LHCN-M2 (cell line): ENCODE measurements at regions not wholly inside any gene's neighbourhood (a gene's known extent, or its start where the extent isn't known, plus 50 kb on each side); places are given as distances from the start of the nearest gene placed in this dataset.

ENCODE experiments used
- DNase-seq: peaks from one replicate; pipeline ENCODE4 v3.0.0-alpha.2; 2012; ENCODE audit warnings: low read depth

DNA sequence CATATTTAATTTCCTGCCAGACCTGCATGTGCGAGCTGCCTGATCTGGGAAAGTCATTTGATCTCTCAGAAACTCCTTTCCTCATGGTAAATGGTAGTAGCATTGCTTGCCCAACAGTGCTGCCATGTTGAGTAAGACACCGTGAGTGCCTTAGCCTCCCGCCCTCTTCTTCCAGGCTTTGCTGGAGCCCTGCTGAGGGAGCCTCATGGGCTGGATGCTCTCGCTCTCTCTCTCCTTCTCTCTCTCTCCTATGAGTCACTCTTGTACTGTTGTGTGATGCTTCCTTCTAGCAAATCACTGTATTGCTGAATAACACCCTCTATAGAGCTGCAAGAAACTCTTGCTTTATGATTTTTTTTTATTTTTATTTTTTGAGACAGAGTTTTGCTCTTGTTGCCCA, 365.5 kb downstream of the UQCRFS1 start:
- DNase-seq = peak; percentile 51

- DNase-seq = no peak
Measured at GRCh38 chr19:28846094-28846812, 366.7 kb downstream of the UQCRFS1 start.

DNA sequence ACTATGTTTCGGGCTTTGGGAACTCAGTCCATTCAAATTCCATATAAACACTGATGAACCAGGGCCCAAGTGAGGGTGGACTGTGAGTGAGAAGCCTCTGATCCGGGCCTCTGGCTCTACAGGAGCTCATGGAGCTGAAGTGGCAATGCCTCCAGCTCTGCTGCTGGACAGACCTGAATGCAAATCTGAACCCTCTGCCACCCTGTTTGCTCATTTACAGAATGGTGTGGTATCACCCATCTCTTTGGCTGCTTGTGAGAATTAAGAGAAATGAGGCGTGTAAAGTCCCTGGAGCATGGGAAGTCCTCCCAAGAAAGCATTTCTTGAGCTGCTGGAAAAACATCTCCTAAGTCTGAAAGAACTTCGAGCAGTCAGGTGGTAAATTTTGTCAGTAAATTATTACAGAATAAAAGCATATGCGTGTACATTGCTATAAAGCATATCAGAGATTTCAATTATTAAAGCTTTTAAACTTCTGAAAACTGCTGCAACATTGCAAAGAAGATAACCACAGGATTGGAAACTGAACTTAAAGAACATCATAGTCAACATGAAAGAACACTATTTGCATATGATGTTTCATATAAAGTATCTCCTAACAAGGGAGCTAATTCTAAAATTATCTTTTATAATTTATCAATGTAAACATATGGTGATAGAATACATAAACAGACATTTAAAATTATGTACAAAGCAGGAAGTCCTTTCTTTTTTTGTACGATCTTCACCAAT, 369.0 kb downstream of the UQCRFS1 start:
- DNase-seq = no peak

DNA sequence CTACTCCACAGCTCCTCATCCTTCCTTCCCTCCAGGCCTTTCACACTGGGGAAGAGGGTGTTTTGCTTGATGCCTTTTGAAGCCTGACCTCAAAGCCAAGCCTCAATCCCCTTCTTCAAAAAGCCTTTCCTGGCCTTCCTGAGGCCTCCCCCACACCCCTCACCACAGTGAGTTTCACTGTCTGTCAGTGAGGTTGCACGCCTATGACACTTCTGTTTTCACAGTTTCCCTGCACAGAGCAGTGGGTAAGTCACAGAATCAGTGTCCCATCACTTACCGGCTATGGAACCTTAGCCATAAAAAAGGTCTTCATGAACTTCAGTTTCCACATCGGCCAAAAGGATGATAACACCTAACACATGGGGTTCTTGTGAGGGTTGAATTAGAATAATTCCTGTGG, 371.4 kb downstream of the UQCRFS1 start:
- no peak for DNase-seq

- no peak for DNase-seq
Measured at GRCh38 chr19:28840891-28841290, 372.1 kb downstream of the UQCRFS1 start.

- DNase-seq = no peak
Measured at GRCh38 chr19:28839455-28839854, 373.5 kb downstream of the UQCRFS1 start.

- no peak for DNase-seq
Measured at GRCh38 chr19:28838909-28839308, 374.0 kb downstream of the UQCRFS1 start.

DNA sequence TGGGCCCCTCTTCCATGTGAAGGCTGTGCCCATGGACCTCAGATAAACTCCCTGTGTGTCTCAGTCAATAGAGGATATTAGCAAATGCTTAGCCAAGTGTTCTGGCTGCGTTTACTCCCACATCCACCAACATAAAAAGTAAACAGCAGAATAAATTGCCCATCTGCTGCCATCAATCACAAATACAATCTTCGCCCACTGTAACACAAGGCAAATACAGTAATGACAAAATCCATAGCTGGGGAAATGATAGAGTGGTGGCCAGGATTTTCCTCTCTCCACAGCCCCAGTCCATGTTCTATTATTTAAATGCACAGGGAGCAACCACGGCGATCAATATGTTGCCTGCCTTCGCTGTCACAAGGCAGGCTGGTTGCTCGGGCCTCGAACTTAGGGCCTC, 376.5 kb downstream of the UQCRFS1 start:
- peak; percentile 36 for DNase-seq

DNA sequence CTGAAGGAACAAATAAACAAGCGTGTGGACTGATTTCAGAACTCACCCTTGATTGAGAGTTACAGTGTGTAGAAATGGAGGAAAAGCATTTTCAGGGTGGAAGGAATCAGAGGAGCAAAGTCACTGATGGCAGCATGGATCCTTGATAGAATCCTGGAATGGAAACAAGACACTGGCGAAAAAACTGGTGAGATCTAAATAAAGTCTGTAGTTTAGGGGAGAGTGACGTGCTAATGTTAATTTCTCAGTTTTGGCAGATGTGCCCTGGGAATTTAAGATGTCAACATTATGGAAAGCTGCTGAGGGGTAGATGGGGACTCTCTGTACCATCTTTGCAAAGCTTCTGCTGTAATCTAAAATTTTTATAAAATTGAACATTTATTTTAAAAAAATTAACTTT, 378.0 kb downstream of the UQCRFS1 start:
- no peak for DNase-seq

DNA sequence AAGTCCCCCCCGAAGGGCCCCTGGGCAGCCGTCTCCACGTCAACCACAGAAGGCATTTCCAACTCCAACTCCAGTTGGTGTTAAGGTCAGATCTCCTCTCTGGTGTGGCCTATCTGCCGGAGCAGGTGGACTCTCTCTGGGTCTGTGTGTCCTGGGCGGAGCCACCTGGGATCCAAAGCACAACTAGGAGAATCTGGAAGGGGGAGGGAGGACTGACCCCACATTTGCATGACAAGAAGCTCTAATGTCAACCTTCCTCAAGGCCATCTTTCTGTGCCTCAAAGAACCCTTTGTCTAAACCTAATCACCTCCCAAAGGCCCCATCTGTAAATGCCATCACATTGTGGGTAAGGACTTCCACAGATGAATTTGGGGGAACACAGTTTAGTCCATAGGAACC, 381.5 kb downstream of the UQCRFS1 start:
- no peak for DNase-seq

DNA sequence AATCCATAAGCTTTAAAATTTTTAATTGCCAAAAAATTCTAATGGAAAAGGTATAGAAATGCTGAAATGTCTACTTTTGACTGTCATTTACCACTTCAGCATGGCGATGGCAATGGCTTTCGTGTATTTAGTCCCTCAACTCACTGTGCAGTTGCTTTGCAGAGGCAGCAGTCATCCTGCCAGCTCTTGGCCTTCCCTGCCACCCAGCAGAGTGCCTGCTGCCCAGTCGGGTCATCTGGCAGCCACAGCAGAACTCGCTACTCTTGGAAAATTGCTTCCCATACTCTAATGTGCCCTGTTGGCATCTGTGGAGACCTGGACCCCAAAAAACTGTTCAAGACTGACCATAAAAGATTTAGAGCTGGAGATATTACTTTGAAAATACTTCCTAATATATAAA, 383.2 kb downstream of the UQCRFS1 start:
- DNase-seq = no peak

- DNase-seq = no peak
Measured at GRCh38 chr19:28829359-28829758, 383.6 kb downstream of the UQCRFS1 start.

DNA sequence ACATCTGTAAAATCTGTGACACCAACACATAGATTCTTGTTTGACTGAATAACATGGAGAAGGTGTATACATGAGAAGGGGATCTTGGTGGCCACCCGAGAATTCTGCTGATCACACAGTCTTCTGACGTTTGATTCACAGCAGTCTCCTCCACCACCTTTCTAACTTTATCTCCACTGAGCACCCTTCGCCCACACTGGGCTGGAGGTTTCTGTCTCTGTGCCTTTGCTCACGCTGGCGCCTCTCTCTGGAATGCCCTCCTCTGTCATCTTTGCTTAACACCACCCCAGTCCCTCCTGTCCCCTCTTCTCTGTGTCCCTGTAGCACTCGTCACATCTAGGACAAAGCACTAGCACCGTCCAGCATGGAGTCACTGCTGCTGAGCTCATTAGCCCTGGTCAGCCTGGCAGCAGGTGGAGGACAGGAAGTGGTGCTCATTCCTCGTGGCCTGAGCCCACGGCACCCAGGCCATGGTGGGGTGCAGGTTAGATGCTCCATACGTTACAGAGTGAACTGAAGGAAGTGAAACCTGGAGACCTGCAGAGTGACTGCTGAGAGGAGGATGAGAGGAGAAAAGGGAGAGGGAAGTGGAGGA, 384.6 kb downstream of the UQCRFS1 start:
- DNase-seq = no peak

GRCh38 chr19:28827382-28827781, 385.6 kb downstream of the UQCRFS1 start:
- no peak for DNase-seq

DNA sequence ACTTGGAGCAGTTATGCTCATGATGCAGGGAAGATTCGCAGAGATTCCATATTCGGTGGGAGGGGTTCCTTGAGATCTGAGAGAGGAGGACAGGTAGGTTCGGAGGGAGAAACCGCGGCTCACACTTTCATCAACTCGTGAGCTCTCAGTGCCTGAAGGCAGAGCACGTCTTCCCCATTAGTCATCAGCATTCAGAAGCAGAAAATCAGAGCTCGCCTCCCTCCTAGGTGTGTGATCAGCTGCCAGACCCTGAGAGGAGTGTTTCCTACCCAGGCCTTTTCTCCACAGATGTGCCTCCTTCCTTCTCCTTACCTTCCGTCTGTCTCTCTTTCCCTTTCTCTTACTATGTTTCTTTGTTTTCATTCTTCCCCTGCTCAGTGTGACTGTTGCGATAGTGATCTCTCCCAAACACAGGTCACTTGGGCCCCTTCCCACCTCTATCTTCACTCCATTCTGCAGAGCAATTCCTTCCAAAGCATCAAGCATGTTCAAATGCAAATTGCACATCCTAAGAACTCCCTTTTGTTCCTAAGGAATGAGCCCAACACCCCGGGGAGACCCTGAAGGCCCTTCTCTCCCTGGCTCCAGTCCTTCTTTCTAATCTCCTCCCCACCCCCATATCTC, 389.5 kb downstream of the UQCRFS1 start:
- no peak for DNase-seq

GRCh38 chr19:28820289-28820688, 392.7 kb downstream of the UQCRFS1 start:
- no peak for DNase-seq

DNA sequence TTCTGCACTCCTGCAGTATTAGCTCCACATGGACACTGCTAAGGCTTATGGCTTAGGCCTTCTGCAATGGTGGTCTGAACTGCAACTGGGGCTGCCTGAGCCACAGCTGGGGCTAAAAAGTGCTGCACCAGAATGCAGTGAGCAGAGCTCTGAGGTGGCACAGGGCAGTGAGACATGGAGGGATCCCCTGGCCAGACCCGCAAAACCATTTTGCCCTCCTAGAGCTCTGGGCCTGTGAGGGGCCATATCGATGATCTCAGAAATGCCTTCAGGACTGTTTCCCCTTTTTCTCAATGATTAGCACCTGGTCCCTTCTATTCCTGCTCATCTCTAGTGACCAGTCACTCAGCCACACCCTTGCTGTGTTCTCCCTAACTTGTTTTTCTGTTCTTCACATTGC, 397.7 kb downstream of the UQCRFS1 start:
- DNase-seq = no peak

DNA sequence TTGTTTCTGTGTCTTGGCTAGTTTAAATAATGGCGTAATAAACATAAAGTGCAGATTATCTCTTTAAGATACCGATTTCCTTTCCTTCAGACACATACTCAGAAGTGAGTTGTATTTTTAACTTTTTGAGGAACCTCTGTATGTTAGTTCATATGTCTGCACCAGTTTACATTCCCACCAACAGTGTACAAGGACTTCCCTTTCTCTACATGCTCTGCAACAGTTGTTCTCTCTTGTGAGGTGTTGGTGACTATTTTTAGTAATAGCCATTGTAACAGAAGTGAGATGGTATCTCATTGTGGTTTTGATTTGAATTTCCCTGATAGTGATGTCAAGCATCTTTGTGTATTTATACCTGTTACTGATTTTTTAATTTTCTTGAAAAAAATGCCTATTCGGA, 418.6 kb downstream of the UQCRFS1 start:
- no peak for DNase-seq

DNA sequence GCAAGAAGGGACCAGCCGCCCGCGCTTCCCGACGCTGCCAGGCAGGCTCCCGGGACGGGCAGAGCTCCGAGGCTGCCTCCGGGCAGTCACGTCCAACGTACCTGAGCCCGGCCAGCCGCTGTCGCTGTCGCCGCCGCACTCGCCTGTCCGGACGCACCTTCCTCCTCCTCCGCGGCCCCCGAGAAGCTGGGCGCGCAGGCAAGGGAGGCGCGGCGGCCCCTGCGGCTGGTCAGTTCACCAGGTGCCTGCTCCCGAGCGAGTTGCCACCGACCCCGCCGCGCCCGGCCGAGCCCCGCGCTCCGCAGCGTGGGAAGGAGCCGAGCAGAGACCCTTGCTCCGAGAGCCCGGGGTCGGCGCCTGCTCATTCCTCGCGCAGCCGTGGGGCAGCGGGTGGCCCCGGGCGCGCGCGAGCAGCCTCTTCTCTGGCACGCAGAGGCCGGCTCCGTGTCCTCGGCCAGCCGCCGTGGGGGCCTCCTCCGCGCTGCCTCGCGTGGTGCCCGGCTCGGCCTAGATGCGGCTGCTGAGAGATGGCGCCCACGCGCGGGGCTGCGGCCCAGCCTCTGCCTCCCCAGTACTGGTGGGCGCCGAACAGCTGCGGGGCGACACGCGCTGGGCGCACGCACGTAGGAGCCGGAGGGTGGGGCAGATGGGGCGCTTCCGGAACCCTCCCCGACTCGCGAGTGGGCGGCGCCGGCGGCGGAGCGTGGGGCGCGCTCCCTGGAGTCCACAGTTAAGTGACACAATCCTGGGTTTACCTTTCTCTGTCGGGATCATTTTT, 419.4 kb downstream of the UQCRFS1 start:
- DNase-seq = no peak

DNA sequence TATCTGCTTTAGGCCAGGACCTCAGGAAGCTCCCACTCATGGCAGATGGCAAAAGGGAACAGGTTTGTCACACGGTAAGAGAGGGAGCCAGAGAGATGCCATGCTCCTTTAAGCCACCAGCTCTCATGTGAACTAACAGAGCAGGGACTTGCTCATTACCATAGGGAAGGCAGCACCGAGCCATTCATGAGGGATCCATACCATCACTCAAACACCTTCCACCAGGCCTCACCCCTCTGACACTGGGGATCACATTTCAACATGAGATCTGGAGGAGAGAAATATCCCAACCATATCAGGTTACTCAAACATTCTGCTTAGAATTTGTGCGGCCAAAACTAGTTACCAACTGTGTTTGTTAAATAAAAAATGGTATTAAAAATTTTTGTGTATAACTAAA, 427.0 kb downstream of the UQCRFS1 start:
- DNase-seq = no peak

GRCh38 chr19:28764066-28764465, 448.9 kb downstream of the UQCRFS1 start:
- DNase-seq = no peak

GRCh38 chr19:28746478-28746877, 466.5 kb downstream of the UQCRFS1 start:
- peak; percentile 50 for DNase-seq
